Aorta (tissue), 5 donors: ENCODE measurements at regions not wholly inside any gene's neighbourhood (a gene's known extent, or its start where the extent isn't known, plus 50 kb on each side); places are given as distances from the start of the nearest gene placed in this dataset.

Experiments
- ATAC-seq: fragments of 200-7000 bp; cut with Tn5 transposase; one replicate; pipeline ENCODE4 v1.9.1; 2022; ENCODE audit warnings: moderate library complexity; ENCODE audit not compliant: low FRiP score
- DNase-seq, 2 donors: peaks; one replicate each; pipeline ENCODE4 v3.0.0-alpha.2; 2020
- H3K27ac ChIP-seq, 2 donors: one replicate each; pipeline ENCODE4 v1.5.1; 2013; ENCODE audit warnings: low read length in 2 of 2, mild to moderate bottlenecking in 2 of 2, moderate library complexity in 2 of 2, control low read depth in 1 of 2, inconsistent platforms in 1 of 2, low read depth in 1 of 2
- H3K27me3 ChIP-seq, 2 donors: one replicate each; pipeline ENCODE4 v1.6.1; 2013; ENCODE audit warnings: control low read depth in 1 of 2, low read length in 1 of 2, mild to moderate bottlenecking in 1 of 2, moderate library complexity in 1 of 2; ENCODE audit not compliant: insufficient read depth in 2 of 2, control insufficient read depth in 1 of 2
- H3K36me3 ChIP-seq, 2 donors: one replicate each; pipeline ENCODE4 v1.6.1; 2013; ENCODE audit warnings: control low read depth in 1 of 2, low read length in 1 of 2, mild to moderate bottlenecking in 1 of 2; ENCODE audit not compliant: insufficient read depth in 2 of 2, control insufficient read depth in 1 of 2
- H3K4me1 ChIP-seq, 2 donors: one replicate each; pipeline ENCODE4 v1.6.1; 2013; ENCODE audit warnings: low read length in 2 of 2, control low read depth in 1 of 2, mild to moderate bottlenecking in 1 of 2, moderate library complexity in 1 of 2; ENCODE audit not compliant: insufficient read depth in 2 of 2, control insufficient read depth in 1 of 2
- H3K4me3 ChIP-seq, 2 donors: one replicate each; pipeline ENCODE4 v1.5.1; 2013; ENCODE audit warnings: low read length in 2 of 2, control low read depth in 1 of 2, mild to moderate bottlenecking in 1 of 2
- H3K9me3 ChIP-seq: one replicate; pipeline ENCODE4 v1.6.1; 2013; ENCODE audit warnings: mild to moderate bottlenecking, low read length; ENCODE audit not compliant: control insufficient read depth
- WGBS, 2 donors: extraction: QIAGEN DNeasy Blood & Tissue Kit; methylation state at CpG; one replicate each; pipeline ENCODE4 v1.1.7; 2013; 5-methylcytosine and 5-hydroxymethylcytosine counted together
- intact Hi-C, 2 donors: fragments of 100-400 bp; cut with DNase I; formaldehyde crosslinking; loops; one replicate each; pipeline versions ENCODE4 v1.14.2 to v1.15.0; 2022
- donor health status: healthy with polysubstance abuse.
- donor health status: Bipolar disorder and iron deficiency.
- donor health status: DM: no; HTN: no; CAD: no.
- donor health status: DM: no; HTN: no; CAD: no.
- donor health status: DM: yes; HTN: yes; CAD: no.

- H3K9me3 ChIP-seq: no peaks in the 10 kb centered on the region
- H3K4me3 ChIP-seq: no peak overlapping the region
- WGBS, 2 donors: 70 to 77% methylated on average over 8 of the region's 8 CpGs
- no peak for DNase-seq
- intact Hi-C loops: loop anchor here in 1 of 2 donors (5.0 kb wide), 1 partner anchor 377 kb away; no protein-coding TSS in a partner anchor
- no peaks in the 10 kb centered on the region for H3K36me3 ChIP-seq
- ATAC-seq: peak; percentile 52
- no peak overlapping the region for H3K27ac ChIP-seq
- H3K27me3 ChIP-seq: no peaks in the 10 kb centered on the region
- no peaks in the 10 kb centered on the region for H3K4me1 ChIP-seq
Observed at GRCh38 chr12:93019975-93020630, 91.0 kb upstream of the EEA1 start.

DNA sequence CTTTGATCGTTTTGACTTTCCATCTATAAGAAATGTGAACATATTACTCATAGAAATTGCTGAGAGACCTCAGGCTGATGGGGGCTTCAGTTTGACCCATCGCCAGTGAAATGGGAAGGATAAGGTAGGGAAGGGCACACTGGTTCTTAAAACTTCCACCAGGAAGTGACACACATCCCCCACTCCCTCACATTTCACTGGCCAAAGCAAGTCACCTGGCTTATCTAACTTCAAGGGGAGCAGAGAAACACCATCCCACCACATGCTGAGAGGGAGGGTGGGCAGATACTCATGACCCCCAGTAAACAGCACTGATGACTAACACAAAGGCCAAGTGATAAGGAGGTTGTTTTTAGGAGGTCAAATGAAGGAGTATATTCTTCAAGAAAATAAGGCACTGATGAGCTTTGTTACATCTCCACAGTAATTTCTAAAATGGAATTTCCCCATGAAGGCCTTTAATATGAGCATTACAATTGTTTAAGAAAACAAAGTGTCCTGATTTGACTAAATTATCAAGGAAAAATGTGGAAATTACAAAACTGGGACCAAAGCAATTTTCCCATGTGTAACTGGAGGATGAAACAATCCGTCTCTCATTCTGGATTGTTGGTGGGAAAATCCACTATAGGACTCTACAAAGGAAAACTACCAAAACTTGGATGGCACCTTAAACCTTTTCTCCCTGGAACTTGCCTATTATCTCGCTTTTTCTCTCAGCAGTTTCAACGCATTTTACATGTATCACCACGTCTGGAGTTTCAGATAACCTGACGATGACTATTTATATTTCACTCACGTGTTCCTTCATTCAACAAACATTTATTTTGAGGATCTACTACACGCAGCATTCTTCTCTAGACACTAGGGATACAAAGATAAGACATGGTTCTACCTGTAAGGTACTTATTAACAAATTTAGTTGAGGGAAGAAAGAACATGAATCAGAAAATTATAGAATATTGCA lies 91.8 kb upstream of the EEA1 start:
- H3K27me3 ChIP-seq: no peaks in the 10 kb centered on the region
- 78 to 81% methylated on average over 9 of the region's 9 CpGs for WGBS, 2 donors
- H3K9me3 ChIP-seq: no peaks in the 10 kb centered on the region
- no peaks in the 10 kb centered on the region for H3K4me1 ChIP-seq
- intact Hi-C loops: loop anchor here in 1 of 2 donors (5.0 kb wide), 1 partner anchor 376 kb away; no protein-coding TSS in a partner anchor
- H3K4me3 ChIP-seq: no peak overlapping the region
- DNase-seq (no peak), ATAC-seq (no peak)
- no peak overlapping the region for H3K27ac ChIP-seq
- H3K36me3 ChIP-seq: no peaks in the 10 kb centered on the region

GRCh38 chr12:93022603-93023340 lies 93.7 kb upstream of the EEA1 start:
- Histone ChIP-seq H3K27me3 (no peaks in the 10 kb centered on the region), H3K4me1 (no peaks in the 10 kb centered on the region), H3K4me3 (no peak overlapping the region), H3K27ac (no peak overlapping the region), H3K9me3 (no peaks in the 10 kb centered on the region), H3K36me3 (no peaks in the 10 kb centered on the region)
- ATAC-seq (no peak), DNase-seq (no peak)
- WGBS, 2 donors: 91 to 94% methylated on average over 6 of the region's 6 CpGs
- intact Hi-C loops: loop anchor here in 1 of 2 donors (5.0 kb wide), 1 partner anchor 375 kb away; no protein-coding TSS in a partner anchor

DNA sequence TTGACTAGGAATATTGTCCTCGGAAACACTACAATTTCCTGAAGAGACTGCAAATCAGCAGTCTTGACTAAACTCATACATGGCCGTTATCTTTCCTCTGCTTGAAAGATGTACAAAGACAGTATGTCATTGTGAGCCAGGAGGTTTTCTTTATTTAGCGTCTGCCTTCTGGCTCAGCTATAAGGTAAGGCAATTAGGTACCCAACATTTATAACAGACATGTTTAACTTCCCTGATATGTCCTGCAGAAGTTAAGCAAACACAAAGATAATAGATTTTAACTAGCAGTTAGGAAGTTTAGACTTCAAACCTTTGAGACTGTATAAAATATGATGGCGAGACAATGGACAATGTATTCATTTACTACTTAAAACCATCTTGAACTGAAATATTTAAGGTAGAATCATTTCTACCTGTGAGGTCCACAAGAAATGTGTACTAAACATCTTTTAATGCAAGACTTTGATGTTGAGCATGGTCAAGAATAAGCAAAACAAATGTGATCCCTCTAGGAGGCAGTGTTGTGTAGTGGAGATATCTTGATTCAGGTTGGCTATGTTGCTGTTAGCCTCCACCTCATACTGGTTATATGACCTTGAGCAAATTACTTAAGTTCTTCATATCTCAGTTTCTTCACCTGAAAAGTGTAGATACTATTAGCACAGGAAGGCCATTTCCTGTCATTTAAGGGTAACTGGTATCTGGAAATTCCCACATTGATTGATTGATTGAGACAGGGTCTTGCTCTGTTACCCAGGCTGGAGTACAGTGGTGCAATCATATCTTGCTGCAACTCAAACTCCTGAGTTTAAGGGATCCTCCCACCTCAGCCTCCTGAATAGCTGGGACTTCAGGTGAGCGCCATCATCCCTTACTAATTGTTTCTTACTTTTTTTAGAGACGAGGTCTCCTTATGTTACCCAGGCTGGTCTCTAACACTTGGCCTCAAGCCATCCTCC lies 96.3 kb upstream of the EEA1 start:
- H3K9me3 ChIP-seq: no peaks in the 10 kb centered on the region
- no peak overlapping the region for H3K27ac ChIP-seq
- no peak overlapping the region for H3K4me3 ChIP-seq
- no peak for DNase-seq
- H3K36me3 ChIP-seq: no peaks in the 10 kb centered on the region
- no peaks in the 10 kb centered on the region for H3K4me1 ChIP-seq
- intact Hi-C loops: no loop called here
- H3K27me3 ChIP-seq: no peaks in the 10 kb centered on the region
- 83 to 85% methylated on average over 6 of the region's 6 CpGs for WGBS, 2 donors
- no peak for ATAC-seq

- Histone ChIP-seq H3K27me3 (no peaks in the 10 kb centered on the region), H3K36me3 (no peaks in the 10 kb centered on the region), H3K27ac (no peak overlapping the region), H3K9me3 (no peaks in the 10 kb centered on the region), H3K4me1 (no peaks in the 10 kb centered on the region), H3K4me3 (no peak overlapping the region)
- no peak for ATAC-seq
- 92 to 94% methylated on average over 2 of the region's 2 CpGs for WGBS, 2 donors
- intact Hi-C loops: no loop called here
- DNase-seq: no peak
Observed at GRCh38 chr12:93027041-93027440, 97.9 kb upstream of the EEA1 start.

GRCh38 chr12:93029091-93029490 lies 100.0 kb upstream of the EEA1 start:
- Histone ChIP-seq H3K36me3 (no peaks in the 10 kb centered on the region), H3K9me3 (no peaks in the 10 kb centered on the region), H3K4me1 (no peaks in the 10 kb centered on the region), H3K4me3 (no peak overlapping the region), H3K27me3 (no peaks in the 10 kb centered on the region), H3K27ac (no peak overlapping the region)
- DNase-seq: no peak
- no peak for ATAC-seq
- intact Hi-C loops: no loop called here
- 77 to 79% methylated on average over 4 of the region's 4 CpGs for WGBS, 2 donors

GRCh38 chr12:93031028-93031427 lies 101.9 kb upstream of the EEA1 start:
- H3K4me3 ChIP-seq: no peak overlapping the region
- intact Hi-C loops: no loop called here
- H3K27me3 ChIP-seq: no peaks in the 10 kb centered on the region
- 68 to 69% methylated on average over 2 of the region's 2 CpGs for WGBS, 2 donors
- DNase-seq (no peak), ATAC-seq (no peak)
- no peaks in the 10 kb centered on the region for H3K4me1 ChIP-seq
- no peaks in the 10 kb centered on the region for H3K36me3 ChIP-seq
- no peak overlapping the region for H3K27ac ChIP-seq
- H3K9me3 ChIP-seq: no peaks in the 10 kb centered on the region

DNA sequence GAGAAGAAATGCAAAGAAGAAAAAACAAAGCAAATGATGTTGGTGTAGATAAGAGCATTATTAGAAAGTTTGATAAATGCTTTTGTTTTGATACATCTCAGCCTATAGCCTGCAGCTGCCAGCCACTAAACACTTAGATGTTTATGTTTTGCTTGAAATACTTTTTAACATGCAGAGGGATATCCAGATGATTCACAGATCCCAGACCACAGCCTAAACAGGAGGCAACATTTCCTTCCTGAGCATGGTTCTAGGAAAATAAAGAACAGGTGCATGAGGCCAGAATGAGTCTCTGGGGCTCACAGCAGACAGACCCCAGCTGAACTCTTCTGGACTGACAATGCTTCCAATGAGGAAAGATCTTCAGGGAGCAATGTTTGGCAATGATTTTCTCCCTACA lies 103.7 kb upstream of the EEA1 start:
- Histone ChIP-seq H3K36me3 (no peaks in the 10 kb centered on the region), H3K9me3 (no peaks in the 10 kb centered on the region), H3K4me1 (no peaks in the 10 kb centered on the region), H3K4me3 (no peak overlapping the region), H3K27me3 (no peaks in the 10 kb centered on the region), H3K27ac (no peak overlapping the region)
- DNase-seq (no peak), ATAC-seq (no peak)
- intact Hi-C loops: no loop called here
